Fibroblast of peridontal ligament (primary cell): ENCODE measurements at regions not wholly inside any gene's neighbourhood (a gene's known extent, or its start where the extent isn't known, plus 50 kb on each side); places are given as distances from the start of the nearest gene placed in this dataset.
"Not testable (repeated sequence)": the region's sequence is repeated elsewhere in the genome, so short reads cannot be mapped to it uniquely, and the experiment has no call there.

Experiments used
- DNase-seq: peaks from one replicate; pipeline ENCODE4 v3.0.0-alpha.2; 2010; ENCODE audit errors: extremely low read depth

DNA sequence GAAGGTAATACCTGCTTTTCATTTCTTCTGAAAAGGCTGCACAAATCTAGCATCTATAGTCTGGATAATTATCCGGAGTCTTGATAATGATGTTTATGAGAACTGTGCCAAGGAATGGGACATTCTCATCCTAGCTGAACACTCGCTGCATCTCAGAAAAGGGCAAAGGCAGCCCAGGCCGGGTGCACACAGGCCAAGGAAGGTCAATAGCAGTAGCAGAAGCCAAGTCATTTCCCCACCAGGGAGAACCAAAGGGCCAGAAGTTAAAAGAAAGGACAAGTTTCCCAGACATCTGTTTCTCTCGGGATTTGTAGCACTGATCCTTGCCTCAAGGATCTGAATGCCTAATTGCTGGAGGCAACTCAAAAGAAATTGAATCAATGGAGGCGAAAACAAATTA, 66.1 kb upstream of the ANKRD55 start:
- no peak for DNase-seq

DNA sequence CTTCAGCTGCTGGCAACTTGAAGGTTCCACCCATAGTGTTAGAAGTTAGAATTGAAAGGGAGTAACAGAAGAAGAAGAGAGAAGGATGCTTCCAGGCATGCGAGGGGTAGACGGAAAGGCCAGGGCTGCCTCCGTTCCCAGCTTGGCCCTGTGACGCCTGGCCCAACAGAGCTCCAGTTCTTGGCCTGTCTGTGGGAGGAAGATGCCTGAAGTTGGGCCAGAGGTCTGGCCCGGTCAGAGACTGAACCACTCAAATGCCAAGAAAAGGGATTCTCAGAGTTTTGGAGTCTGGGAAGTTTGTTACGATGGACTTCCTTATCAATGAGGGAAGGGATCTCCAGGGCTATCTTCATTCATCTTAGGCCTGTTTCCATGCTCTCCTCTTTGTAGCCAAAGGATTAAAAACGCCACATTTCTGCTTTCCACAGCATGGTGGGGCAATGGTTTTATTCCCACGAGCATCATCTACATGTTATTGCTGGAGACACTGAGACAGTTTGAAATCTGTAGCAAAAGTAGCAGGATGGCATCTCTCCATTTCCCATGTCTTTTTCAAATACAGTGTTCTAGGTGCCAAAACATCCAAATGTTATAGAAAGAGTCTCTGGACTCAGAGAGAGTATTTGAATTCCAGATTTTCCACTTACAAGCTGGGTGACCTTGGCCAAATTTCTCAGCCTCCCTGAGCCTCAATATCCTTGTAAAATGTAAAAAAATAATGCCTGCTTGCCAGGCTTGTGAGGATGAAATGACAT, 65.4 kb upstream of the ANKRD55 start:
- no peak for DNase-seq

DNA sequence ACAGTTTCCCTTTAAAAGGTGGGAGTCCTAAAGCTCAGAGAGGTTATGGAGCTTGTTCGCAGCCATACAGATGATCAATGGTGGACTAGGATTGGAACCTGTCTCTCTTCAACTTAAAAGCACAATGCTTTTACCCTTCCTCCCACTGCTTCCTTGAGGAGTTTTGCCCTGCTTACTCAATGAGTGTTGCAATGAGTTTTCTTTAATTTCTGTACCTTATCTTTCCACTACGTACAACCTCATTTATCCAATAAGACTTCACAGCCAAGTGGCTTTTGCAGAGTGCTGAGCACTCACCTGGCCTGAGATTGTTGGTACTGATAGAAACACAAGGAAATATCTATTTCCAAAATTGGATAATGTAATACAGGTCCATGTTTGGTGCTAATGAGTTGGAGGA, 64.7 kb upstream of the ANKRD55 start:
- no peak for DNase-seq

DNA sequence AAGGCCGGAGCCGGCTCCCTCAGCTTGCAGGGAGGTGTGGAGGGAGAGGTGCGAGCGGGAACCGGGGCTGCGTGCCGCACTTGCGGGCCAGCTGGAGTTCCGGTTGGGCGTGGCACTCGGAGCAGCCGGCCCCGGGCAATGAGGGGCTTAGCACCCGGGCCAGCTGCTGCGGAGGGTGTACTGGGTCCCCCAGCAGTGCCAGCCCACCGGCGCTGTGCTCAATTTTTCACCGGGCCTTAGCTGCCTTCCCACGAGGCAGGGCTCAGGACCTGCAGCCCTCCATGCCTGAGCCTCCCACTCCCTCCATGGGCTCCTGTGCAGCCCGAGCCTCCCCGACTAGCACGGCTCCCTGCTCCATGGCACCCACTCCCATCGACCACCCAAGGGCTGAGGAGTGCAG, 62.2 kb upstream of the ANKRD55 start:
- not testable (repeated sequence) for DNase-seq

DNA sequence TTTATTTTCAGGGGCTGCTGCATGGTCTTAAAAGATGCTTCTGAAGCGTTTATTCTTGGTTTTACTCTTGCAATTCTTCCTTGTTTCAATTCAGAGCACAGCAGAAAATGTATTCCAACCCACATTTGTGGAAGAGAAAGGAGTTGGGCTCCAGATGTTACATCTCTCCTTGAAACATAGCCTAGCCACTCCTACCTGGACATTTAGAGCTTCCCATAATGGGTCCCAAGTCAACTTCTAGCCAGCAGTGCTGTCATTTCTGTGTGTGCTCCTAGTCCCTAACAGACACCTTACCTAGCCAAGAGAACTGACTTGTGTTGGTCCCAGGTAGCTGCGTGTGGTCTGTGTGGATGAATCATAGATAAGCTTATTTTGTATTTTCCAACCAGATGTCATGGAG, 61.2 kb upstream of the ANKRD55 start:
- DNase-seq, result no peak

DNA sequence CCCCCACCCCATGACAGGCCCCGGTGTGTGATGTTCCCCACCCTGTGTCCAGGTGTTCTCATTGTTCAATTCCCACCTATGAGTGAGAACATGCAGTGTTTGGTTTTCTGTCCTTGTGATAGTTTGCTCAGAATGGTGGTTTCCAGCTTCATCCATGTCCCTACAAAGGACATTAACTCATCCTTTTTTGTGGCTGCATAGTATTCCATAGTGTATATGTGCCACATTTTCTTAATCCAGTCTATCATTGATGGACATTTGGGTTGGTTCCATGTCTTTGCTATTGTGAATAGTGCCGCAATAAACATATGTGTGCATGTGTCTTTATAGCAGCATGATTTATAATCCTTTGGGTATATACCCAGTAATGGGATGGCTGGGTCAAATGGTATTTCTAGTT, 59.7 kb upstream of the ANKRD55 start:
- not testable (repeated sequence) for DNase-seq

DNA sequence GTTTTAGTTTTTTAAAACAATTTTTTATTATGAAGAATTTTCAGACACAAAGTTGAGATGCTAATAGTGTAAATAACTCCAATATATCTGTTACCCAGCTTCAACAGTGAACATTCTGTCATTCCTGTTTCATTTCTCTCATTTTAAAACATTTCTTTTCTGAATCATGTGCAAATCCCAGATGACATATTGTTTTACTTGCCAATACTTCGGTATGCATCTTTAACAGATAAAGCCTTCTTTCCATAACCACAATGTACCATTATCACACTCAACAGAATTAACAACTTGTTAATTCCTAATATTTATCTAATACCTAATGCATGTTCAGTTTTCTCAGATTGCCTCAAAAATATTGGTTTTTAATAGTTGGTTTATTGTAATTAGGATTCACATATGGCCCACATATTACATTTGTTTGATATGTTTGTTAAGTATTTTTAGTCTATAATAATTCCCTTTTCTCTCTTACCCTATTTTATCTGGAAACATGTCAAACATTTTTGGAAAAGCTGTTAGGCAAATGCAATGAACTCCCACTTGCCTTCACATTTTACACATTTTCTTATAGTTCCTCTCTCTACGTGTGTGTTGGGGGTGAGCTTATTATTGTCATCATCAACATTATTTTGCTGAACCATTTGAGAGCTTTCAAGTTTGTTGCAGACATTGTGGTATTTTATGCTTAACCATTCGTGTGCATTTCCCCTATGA, 58.7 kb upstream of the ANKRD55 start:
- no peak for DNase-seq

DNA sequence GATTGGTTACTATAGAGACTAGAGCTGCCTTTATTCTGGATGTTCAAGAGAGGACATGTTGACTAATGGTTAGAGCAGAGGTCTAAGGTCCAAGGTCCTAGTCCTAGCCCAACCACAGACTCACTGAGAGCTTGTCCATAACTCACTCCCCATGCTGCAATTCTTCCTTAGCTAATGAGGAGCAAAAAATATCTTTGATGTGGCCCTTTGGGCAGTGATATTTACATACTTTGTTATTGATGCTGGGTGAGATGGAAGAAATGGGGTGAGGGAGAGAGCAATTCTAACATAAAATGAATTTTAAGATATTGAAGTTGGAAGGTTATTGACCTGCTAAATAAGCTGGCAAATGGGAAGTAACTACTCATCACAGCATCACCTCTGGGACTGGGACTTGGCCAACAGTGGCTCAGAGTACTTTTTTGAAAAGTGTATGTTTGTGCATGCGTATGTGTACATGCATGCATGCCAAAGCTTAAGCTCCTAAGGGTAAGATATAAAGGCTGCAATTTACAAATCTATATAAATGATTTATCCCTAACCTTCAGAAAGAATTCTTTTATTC, 58.0 kb upstream of the ANKRD55 start:
- DNase-seq, result no peak

DNA sequence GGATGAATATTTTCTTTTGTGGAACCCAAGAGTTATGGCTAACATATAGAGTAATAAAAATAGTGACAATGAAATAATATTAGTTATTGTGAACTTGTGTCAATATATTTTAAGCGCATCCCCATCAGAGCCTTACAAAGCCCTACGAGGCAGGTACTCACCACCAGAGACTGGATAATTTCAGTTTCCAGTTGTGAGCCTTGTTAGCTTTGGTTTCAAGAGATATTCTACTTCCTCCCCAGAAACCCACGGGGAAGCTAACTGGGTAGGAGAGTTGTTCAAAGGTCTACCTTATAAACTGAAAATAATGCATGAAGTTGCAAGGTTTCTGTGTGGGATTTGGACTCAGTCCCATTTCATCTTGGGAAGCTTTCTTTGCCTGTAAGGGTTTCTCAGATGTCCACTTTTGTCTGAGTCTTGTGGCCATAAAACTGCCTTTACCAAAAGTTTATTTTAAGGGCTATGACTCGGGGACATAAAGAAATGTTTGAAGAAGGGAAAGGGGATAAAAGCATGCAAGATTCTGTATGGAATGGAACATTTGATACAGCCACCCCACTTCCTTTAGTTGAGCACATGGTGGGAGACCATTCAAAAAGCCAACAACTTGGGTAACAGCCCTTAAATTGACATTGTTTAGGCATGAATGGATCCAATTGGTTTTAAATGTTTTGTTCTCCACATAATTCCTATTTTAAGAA, 57.4 kb upstream of the ANKRD55 start:
- DNase-seq, result no peak

DNA sequence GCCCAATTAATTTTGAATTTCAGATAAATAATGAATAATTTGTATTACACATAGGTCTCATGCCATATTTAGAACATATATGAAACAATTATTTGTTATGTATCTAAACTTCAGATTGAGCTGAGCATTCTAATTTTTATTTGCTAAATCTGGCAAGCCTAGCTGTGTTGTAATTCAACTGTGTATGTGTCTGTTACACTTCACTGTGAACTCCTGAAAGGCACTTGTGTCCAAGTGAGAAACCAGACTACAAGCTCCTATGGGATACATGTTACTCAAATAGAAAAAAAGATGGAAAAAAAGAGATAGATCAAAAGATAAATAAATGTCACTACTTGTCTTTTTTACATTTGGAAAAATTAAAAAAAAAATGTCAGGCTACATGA, 56.5 kb upstream of the ANKRD55 start:
- DNase-seq, result no peak

DNA sequence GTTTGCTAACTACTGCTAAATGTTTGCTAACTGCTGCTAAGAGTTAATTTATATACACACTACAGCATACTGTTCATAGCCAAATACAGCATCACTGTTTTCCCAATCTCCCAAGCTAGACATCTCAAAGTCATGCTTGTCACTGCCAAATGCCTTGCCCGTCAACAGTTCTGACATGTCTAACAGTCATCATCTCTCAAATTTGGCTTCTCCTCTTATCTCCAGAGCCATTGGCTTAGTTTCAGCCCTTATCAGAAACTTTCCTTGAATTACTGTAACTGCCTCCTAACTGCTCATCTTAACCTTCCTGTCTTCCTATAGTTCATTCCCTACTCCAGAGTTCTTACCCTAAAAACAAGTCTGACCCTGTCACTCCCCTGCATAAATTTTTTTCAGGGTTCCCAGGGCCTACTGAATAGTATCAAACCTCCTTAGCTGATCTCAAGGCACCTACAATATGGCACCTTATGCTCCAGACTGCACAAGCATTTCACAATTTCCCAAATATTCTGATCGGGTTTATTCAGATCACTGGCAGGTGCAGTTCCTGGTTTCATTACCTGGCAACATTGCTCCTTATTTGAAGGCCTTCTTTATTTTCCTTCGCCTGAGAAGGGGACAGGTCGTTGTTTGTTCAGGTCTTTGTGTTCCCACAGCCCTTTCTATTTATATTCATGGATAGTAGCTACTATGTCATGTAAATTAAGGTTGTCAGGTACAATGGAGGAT, 55.9 kb upstream of the ANKRD55 start:
- no peak for DNase-seq

DNA sequence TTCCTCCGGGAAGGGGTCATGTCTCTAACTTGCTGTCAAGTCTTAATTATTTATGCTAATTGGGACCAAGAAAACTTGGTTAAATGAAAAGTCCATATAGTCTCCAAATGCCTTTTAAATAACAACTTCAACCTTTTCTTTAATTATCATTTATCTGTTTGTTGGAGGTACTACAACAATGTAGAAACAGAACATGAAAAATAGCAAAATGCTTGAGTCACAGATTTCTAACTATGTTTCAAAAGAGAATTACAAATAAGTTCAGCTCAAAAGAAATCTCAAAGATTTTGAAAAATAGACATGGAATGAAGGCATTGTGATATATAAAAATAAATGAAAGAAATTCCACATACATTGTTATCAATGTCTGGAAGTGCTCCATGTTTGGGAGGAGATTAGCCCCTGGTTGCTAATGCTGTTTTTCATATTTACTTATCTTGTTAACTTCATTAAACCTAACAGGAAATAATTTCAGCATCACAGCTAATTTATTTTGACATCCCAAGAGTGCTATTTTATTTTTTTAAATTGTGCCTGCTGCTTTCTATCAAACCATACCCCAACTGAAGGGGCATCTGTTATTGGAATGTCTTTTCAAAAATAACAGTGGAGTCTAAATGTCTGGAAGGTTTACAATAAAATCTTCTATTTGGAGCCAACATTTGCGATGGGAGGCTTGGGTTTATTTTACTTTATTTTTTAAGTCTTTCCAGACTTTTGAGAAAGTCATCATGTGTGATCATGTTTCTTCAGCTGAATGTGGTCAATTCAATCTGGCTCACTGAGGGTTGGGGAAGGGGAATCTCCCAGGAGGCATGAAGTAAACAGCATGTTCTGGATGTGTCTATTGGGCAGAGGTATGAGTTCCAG, 53.1 kb upstream of the ANKRD55 start:
- DNase-seq, result peak; percentile 33

DNA sequence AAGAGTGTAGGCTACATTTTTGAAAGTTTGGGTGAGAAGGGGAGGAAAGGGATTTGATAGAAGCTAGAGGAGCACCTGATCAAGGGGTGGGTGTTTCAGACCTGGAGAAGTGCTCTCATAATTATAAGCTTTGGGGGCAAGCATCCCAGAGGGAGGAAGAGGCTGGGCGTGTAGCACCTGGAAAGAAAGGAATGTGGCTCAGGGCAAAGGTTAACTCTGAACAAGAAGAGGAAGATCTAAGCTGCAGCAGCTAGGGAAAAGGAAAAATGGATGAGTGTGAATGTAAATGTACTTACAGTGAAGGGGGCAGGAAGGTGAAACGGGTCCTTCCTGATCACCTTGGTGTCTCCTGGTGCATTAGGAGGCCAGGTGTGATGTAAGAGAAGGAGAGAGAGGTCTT, 49.8 kb upstream of the ANKRD55 start:
- DNase-seq, result no peak
